Fibroblast of gingiva (primary cell): ENCODE measurements at regions not wholly inside any gene's neighbourhood (a gene's known extent, or its start where the extent isn't known, plus 50 kb on each side); places are given as distances from the start of the nearest gene placed in this dataset.

Experiments
- DNase-seq: peaks from one replicate; pipeline ENCODE4 v3.0.0-alpha.2; 2011; ENCODE audit warnings: low read depth

DNA sequence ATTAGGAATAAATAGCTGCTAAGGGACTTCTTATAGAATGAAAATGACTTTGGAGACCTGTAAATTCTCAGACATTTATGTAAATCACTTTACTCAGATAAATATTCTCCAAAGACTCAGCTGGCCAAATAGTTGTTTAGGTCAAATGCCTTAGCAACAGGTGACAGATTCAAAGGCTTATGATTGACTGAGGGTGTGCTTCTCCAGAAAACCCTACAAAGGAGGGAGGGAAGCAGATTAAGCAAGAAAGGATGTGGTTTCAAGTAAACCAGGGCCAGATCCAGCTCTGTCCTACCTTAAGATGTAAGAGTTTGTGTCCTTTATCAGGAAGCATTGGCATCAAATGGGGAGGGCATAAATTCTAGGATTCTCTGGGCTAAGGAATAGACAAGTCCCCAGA is 433.0 kb downstream of the TLE1 start:
- DNase-seq: no peak

DNA sequence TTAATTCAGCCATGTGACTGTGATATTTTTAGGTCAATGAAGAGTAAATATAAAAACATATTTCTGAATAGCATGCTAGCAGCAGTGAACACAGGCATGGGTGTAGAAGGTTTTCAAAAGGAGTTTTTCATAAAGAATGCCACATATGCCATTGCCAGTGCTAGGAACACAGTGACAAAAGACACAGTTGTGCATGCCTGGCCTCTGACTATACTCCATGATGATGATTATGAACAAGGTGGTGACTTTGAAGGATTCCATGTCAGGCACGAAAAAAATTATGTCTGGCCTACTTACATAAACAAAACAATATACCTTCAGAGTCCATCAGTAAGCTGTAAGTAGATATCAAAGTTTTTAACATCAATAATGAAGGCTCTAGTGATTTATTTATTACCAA is 438.7 kb downstream of the TLE1 start:
- DNase-seq: no peak

DNA sequence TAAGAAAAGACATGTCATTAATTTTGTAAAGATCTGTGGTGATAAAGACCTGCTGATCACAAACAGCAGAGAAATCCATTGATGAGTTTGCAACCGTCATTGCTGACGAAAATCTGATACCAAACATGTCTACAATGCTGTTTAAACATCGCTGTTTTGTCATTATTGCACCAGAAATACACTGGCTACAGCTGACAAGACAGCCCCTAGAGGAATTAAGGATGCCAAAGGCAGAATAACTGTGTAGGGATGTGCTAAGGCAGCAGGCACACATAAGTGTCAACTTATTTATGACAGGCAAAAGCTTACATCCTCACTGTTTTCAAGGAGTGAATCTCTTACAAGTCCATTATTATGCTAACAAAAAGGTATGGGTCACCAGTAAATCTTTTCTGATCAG is 439.3 kb downstream of the TLE1 start:
- DNase-seq: no peak

DNA sequence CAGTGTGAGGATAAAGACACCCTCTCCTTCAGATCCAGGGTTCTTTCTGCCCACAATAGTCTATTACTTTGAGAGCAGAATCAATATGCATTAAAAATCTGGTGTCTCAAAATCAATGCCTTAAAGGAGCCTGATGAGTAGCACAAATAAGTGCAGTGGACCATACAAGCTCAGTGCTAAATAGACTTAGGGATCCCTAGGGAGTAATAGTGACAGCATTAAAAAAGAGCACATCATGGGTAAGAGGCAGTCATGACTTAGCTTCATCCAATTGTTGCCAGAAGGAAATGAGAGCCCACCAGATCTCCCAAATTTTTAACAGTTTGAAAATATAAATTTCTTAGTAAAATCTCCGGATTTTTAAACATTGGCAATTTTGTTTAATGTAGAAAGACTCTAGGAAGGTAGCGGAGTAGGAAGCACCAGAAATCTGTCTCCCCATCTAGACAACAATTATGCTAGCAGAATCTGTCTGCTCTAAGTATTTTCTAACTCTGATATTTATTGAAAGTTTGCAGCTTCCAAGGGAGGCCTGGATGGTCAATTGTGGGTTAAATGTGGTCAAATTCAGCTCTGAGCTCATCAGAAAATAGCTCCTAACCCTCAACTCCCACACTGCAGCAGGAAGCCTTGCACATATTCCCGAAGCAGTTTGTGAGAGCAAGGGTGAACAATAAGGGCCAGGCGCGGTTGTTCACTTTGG is 443.9 kb downstream of the TLE1 start:
- DNase-seq: no peak

DNA sequence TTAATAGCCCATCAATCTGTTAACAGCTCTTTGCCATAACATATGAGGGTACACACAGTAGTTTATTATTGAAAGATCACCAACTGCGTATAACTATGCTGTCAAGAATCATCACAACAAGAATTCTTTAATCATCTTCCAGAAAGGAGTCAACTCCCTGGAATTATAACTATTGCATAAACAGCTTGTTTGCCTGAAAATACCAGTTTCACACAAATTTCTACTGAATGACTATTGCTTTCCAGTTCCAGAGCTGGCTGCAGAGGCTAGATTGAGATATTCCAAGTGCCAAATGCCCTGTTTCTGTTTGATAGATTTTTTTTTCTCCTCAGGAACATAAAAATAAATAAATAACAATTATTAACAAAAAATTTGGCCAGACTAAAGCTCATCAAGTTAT is 444.7 kb downstream of the TLE1 start:
- peak; percentile 31 for DNase-seq

DNA sequence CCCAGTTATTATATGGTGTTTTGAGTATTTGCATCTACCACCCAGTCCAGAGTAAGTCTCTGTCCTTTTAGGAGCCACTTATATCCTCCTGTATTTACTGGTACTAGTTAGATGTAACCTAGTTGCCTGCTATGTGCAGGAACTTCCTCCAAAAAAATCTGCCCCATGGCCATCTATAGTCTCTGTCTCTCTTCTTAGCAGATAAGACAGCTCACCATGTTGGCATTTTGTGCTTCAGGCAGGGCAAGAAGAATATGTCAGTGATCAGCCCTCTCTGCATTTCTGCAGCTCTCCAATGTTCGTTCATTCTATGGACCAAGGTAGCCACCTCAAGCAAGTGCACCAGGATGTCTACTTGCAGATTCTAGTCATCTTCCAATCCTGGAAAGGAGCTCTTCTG is 446.5 kb downstream of the TLE1 start:
- DNase-seq: no peak

DNA sequence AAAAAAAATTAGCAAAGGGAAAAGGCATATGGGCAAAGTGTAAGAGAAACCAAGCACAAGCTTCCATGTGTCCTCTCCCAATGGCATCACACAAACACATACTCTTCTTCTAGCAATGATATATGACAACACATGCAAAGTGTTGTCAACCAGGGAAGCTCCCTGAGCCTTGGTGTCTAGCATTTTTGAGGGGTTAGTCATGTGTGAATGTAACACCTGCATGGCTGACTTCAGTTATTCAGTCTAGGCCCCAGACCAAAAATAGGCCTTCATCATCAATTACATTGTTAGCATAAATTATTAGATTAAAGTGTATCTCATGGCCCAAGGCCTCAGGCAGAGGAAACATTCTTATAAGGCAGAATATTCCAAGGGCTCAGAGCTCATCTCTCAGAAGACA is 450.0 kb downstream of the TLE1 start:
- DNase-seq: no peak

DNA sequence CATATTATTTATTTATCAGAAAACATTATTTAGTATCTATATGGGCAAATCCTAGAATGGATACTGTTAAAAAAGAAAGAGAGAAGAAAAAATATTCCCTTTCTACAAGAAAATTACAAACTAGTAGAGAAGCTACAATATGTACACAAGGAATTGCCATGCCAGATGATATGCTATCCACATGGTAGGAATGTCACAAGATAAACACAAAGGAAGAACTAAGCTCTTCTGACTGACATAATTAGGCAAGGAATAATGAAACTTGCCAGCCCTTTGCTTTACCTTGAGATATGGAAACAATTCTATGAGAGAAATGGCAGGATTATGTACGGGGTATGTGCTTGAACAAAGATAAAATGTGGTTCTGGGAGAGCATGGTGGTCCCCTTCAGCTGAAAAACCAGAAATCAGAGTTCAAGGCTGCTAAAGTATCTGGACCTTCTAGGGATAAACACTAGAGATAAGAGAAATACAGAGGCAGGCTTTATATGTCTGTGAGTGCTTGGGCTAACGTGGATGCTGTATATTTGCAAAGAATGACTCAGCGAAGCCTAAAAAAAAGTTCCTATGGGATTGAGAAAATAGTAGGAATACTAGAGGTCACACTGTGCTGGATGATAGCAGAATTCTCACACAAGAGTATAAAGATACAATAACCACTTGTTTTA is 451.6 kb downstream of the TLE1 start:
- no peak for DNase-seq

DNA sequence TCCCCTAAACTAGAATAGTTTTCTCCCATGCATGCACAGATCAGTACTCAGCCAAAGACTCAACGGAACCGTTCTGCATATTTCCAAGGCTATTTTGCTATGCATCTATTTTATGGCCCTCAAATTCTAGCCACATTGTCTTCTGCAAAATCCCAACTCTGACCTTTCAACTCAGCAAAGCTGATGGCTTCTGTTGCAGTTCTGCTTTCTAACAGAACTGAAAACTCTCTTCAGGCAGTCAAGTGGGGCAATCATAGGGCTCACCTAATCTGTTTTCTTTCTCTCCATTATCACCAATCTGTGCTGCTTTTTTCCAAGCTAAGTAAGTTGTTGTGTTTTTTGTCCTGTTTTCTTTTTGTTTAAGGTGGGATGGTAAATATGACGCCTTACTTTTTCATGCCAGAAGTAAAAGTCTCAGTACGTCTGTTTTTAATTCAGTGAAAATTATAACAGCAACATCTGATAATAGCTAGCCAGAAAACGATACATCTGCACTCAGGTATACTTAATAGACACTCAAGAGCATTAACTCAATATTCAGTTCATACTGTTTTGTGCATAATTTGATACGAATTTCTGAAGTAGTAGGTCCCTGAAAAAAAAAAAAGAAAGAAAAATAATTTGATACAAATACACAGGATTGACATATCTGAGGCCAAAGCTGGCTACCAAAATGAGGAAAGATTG is 454.3 kb downstream of the TLE1 start:
- DNase-seq: no peak

DNA sequence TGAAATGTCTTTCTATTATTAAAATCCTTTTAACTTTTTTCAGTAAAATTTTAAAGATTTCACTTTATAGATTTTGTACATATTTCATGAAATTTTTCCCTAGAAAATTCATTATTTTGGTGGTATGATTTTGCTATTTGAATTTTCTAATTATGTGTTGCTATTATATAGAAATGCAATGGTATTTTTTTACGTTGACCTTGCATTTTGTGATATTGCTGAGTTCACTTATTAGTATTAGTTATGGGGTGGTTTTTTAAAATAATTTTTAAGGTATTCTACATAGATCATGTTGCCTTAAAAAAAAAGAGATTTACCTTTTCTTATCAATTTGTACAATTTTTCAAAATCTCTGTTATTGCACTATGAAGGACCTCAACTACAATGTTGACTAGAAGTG is 458.3 kb downstream of the TLE1 start:
- no peak for DNase-seq

DNA sequence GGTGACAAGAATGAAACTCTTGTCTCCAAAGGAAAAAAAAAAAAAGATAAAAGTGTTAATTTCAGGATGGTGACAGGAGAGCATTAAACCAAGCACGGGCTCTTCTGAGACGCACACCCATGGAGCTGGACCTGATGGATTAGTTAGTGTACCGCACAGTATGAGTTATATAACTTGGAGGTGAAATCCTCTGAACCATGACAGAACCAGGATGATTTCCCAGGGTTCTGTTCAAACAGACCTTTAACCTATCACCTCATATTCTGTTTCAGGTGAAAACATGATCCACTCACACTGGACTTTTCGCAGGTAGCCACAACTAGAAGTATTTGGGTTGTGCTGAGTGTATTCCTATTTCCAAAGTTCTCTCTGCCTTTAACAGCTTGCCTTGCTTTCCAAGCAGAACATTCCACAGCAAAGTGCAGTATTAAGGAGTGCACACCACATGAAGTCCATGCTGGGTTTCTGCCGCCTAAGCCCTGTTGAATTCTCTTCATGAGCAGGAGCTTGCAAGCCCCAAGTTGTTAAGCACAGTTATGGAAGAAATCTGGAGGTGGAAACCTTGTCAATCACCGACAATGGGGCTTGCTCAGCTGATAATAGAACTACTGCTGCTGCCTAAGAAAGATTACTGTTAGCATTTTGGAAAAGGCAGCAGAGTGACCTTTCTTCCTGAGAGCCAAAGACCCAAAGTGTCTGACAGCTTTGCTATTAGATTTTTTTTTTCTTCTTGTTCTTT is 461.7 kb downstream of the TLE1 start:
- DNase-seq: no peak

DNA sequence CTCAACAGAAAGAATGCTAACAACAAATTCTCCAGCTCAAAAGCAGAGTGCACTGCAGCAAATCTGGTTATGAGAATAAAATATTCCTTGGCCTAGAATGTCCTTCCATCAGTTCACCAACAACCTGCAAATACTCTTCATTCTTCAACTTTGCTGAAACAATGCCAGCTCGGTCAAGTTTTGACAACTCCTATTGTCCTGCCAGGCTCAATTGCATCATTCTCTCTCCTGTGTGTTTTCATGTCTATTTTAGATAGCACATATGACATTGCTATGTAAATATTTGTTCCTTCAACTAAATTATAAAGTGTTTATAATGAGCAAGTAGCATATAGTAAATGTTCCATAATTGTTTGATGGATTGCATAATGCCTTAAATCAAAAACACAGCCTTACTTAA is 463.8 kb downstream of the TLE1 start:
- peak; percentile 1 for DNase-seq

DNA sequence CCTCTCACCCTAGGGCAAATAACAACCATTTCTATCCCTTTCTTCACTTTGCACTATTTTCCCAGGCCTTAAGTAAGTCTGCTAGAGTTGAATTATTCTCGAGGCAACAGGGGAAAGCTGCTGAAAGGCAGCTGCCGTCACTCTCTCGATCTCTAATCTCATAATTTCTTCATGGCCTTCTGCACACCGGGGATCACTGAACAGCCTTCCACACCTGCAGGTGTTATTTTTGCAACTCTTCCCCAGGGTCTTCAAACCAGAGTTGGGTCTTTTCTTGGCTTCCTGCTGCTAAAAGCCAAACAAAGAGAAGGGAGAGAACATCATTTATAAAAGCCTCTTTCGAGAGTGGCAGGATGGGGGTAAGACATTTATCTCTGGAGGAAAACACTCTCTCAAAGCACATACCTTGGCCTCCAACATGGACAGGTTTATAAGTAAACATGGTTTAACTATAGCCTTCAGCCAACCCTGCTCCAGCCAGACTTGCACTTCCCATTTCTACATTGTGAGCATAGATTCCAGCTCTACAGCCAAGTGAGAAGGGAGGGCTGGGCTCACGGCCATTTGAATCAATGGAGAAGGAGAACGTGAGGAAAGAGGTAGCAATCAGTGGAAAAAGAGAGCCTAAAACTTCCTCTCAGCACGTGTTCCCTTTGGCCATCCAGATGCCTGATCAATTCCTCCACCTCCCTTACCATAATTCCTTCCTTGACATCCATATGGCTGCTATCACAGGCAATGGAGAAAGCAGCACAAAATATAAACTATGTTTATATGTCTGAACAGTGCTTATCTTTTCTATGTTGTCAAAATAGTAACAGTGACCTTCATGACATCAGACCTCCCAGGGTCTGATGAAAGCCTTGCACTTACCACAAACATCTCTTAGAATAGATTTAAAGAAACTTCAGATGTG is 464.9 kb downstream of the TLE1 start:
- DNase-seq: no peak

DNA sequence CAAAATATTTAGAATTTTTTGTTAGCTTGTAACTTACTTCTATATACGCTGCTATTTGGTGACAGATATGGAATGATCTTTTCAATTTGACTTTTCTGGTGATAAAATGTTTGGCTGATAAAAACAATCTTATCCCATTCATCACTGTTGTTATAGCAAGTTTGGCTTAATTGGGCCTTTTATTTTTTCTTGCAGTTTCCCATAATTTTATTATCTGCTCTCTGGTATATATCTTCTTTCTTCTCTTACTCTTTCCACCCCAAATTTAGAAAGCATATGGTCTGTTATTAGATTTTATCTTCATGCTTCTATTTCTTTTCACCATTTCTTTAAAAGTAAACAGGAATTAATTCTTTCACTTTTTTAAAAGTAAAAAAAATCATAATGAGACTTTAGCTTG is 474.4 kb downstream of the TLE1 start:
- DNase-seq: no peak

DNA sequence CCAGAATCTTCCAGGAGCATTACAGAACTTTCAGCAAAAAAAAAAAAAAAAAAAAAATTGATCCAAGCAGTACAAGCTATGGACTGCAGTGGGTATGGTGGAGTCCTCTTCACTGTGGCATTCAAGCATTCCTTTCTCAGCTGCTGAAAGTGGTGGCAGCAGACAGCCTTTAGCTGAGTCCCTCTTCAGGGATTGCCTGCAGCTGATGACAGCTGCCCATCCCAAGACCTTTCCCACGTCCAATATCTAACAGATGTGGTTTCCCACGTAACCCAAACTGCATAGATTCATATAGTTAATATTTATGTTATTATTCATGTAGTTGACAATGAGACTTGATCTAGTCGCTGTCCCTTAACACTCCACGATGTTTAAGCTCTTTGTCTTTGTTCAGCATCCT is 475.9 kb downstream of the TLE1 start:
- DNase-seq: no peak

DNA sequence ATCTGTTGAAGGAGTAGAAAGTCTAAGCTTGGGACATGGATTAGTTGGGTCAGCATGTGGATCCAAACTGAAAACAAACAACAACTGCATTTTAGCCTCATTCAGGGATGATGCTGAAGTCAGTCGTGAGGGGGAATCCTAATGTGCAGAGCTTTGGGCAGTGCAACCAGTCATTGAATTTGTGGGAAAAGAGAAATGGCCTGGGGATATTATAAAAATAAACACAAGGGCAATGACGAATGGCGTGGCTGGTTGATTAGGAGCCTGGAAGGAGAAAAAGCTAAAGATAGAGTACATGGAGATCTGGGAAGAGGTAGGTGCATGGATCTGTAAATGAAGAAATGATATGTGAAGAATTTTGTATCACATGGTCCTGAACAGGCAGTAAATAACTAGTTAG is 477.6 kb downstream of the TLE1 start:
- DNase-seq: no peak

DNA sequence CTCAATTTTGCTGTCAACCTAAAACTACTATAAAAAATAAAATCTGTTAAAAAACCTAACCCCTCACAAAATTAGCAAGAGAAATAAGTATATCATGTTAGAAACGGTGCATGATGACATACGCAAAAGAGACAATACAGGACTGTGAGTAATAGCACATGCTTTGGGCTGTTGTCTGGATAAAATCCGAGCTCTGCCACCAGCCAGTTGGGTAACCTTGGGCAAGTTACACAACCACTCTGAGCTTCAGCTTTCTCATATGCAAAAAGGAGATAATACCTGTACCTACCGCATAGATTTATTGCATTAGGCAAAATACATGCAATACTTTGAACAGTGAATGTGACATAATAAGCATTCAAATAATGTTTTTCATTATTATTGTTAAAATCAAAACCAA is 481.7 kb downstream of the TLE1 start:
- DNase-seq: no peak

DNA sequence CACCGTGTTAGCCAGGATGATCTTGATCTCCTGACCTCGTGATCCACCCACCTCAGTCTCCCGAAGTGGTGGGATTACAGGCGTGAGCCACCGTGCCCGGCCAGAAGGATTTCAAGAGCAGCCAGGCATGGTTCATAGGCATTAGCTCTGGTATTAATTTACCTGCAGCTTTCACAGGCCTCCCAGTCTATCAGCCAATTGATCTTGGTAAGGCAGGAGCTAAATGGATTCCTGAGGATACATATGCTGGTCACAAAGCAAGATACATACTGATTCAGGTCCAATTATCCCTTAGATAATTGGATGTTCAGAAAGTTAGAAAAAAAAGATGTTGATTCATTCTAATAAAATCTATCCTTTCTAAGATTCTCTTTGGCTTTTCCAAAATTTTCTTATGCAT is 487.1 kb downstream of the TLE1 start:
- DNase-seq: no peak

DNA sequence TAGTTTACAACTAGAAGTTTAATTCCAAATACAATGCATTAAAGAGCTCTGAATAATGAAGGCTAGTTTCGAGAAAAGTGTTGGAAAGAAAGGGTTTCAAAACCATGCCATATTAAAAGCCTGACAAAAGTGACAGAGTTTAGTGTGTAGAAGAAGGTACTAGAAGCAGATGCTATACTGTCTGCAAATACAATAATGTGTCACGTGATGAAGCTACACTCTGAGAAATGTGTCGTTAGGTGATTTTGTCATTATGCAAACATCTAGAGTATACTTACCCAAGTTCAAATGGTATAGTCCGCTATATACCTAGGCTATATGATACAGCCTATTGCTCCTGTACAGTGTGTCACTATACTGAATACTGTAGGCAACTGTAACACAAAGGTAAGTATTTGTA is 494.1 kb downstream of the TLE1 start:
- no peak for DNase-seq

DNA sequence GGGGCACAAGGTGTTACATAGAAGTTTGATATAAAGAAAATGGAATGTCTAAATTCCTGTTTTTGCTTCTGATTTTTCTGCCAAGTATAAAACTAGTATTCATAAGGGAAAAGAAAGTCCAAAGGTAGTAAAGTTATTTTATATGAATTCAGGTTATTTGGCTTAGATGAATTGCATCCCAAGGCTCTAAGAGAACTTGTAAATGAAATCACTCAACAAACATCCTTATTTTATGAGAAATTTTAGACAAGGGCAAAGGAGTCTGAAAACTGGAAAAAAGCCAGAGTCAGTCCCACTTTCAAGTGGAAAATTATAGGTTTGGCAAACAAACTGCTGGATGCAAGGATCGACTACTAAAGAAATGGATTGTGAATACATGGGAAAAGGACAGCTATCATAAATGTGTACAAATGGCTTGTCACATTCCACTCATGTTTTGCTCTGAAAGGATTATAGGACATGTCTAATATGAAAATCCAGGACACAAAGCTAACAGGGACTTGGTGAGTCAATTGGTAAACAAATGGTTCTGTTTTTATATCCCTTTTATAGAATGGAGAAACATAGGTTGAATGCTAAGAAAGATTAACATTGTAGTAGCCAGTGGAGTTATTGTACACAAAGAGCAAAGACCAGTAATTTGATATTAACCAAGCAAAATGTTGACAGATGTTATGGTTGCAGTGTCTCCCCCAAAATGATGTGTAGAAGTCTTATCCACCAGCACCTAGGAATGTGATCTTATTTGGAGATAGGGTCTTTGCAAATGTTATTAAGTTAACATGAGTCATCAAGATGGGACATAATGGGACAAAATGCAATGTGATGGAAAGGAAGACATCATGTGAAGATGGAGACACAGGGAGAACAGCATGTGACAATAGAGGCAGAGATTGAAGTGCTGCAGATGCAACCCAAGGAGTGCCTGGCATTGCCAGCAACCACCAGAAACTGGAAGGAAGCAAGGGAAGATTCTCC is 495.7 kb downstream of the TLE1 start:
- no peak for DNase-seq

DNA sequence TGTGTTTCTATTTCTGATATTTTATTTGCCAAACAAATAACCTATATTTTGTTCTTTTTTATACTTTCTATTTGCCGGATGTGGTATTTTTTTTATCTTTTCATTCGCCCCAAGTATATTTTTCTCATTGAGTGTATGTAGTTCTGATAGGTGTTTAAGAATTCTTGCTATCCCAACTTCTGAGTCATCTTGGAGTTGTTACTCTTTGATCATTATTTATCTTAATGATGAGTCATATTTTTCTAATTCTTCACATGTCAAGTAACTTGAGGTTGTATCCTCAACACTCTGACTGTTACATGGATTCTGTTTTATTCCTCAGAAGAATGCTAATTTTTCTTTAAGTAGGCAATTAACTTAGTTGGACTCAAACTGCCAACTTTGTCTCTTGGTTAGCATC is 498.1 kb downstream of the TLE1 start:
- DNase-seq: no peak
